ENCODE measurements at regions not wholly inside any gene's neighbourhood (a gene's known extent, or its start where the extent isn't known, plus 50 kb on each side); places are given as distances from the start of the nearest gene placed in this dataset.

DNA sequence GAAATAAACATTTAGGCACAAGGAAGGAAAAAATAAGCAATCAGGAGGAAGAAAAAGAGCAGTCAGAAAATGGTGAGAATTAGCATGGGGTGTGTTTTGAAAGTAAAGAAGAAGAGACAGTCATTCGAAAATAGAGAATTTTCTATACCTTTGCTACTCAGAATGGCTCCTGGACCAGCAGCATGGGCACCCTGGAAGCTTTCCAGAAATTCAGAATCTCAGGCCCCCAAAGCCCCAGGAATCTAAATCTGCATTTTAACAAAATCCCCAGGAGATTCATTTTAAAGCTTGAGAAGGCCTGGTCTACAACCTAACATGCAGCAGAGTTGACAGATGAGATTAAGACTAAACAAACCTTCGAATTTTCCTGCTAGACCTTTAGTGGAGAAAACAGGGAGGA is 131.2 kb upstream of the HDAC9 start:
- no peak for DNase-seq (ENCODE audit: low spot score)

DNA sequence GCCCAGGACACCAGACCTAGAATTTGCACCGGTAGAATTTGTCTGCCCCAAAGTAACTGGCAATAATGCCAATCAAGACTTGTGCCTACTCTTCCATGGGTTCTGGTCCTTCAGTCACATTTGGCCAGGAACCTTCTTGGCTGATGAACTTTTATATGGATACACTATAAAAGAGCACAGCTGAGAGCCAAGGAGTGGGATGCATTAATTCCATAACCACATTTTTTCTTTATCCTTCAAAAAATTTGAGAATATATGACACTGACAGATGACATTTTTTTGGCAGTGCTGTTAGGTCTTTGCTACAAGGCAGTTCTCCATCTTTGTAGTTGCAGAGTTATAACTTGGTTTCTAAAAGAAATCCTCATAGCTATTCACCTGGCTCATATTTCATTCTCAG is 129.2 kb upstream of the HDAC9 start:
- no peak for DNase-seq (ENCODE audit: low spot score)

DNA sequence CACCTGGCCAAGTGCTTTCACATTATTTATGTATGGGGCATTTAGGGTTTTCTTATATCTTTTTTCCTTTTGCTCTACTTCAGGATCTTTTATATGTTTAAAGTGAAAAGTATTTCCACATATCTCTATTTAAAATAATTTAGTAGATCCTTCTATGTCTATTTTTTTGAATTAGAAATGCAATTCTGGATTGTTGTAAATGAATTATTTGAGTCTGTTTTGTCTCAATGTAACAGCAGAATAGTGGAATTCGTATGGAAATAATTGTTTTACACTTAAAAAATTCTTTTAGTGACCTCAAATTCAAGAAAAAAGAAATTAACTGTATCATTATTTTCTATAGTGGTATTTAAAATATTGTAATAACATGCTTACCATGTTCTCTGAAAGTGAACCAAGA is 126.5 kb upstream of the HDAC9 start:
- no peak for DNase-seq (ENCODE audit: low spot score)

DNA sequence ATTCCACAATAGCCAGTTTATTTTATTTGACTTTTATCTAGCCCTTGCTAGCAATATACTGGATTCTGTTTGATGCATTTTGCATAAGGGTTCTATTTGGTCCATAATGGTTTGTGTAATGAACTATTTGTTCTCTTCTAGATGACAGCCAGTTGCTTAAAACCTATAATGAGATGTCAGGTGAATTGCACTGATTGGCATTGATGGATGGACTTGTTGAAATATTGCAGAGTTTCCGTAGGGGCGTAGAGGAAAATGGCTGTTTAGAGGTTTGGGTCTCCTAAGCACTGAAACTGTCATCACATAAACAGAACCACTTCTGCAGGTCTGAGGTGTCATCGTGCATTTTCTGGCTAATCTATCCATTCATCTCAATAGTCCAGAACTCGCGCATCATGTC is 124.9 kb upstream of the HDAC9 start:
- no peak for DNase-seq (ENCODE audit: low spot score)

DNA sequence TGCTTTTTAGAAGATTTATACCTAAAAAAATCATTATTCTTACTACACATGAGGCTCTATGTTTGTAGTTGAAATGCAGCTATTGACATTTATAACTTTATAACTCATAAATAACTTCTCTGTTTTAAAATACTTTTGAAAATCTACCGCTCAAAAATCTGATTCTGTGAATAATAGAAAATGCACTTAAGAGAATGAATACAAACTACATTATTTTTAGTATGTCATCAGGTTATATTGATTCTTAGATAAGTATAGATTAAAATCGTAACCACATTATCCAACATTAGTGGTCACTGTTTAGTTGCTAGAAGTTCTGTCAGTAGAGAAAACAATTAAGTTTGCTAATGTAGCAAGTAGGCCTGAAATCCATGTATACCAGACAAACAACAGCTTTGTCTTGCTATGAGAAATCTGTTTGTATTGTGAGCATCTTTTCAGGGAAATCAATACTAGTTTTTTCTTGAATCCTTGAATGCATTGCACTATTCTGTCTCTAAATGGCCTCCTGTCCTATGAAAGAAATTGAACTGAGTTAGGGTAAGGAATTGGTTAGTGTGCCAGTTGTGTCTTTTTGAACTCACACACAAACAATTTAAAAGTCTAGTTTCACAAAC is 116.5 kb upstream of the HDAC9 start:
- no peak for DNase-seq (ENCODE audit: low spot score)

DNA sequence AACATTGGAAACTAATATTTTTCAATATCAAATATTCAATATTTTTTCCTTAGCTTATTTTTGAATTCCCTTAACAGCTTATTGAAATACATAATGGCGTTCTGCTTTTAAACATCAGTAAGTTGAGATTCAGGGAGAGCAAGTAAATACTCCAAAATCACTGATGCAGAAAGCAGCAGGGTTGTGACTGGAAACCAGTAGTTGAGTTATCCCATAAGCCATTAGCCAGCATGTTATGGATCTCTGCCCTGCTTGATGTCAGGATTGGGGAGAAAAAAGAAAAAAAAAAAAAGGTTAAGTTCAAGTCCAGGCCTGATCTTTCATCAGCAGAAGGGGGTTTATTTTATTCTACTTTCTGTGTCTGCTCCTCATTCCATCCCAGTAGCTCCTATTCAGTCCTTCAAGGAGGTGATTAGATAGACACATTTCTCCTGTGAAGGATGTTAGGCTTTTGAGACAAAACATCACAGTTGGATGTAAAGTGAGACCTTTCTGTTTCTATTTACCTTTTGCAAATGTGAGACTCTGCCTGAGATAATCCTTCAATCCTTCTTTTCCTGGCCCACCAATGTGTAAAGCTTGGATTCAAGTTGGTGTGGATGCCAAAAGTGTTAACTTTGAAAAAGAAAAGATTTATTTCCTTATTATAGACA is 110.9 kb upstream of the HDAC9 start:
- DNase-seq (ENCODE audit: low spot score), result no peak

DNA sequence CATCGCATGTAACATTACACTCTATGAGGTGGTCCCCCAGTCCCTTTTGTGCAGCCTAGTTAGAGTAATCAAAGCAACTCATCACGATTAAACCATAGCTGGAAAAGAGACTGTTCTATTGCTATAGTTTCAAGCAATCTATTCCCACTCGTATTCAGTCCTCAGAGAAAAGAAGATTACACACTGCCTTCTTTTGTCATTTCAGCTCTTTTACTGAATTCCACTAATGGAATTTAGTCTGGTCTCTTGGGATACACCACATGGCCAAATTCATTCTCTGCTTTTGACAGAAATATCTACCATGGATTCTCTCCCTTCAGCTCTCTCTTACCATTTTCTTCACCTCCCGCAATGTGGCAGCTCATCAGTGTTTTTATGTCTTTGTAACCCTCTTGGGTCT is 108.9 kb upstream of the HDAC9 start:
- DNase-seq (ENCODE audit: low spot score), result no peak

DNA sequence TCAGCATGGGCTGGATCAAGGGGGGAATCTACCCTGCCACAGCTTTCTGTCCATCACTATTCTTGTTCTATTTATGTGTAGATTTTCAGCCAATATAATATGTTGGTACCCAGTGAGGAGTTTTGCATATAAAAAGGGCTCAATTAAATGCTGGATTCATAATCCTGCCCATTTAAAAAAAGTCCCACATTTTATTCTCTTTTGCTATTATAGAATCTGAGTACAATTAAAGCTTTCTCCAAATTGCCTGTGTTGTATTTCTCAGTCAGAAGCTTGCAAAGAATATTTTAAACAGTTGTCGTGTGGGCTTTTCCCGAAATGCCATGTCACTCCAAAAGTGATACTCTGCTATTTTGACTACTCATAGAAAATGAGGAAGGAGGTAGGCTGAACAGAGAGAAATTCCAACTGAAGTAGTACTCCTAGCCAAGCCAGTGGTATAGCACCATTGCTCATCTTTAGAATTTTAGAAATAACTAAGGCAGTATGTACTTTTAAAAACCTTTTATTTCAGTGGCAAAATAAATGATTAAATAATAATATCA is 108.3 kb upstream of the HDAC9 start:
- no peak for DNase-seq (ENCODE audit: low spot score)

DNA sequence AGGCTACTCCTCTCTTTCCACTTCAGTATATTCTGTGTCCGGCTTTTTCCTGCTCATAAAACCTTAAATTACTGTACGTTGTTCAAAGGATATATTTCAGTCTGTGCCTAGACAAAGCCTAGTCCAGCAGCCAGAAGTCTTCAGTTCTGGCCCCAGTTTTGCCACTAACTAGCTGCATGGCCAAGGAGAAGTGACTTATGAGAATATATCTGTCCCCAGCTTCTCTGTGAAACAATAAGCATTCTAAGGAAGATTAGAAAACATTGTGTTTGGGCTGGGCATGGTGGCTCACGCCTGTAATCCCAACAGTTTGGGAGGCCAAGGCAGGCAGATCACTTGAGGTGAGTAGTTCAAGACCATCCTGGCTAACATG is 105.0 kb upstream of the HDAC9 start:
- DNase-seq (ENCODE audit: low spot score), result no peak

DNA sequence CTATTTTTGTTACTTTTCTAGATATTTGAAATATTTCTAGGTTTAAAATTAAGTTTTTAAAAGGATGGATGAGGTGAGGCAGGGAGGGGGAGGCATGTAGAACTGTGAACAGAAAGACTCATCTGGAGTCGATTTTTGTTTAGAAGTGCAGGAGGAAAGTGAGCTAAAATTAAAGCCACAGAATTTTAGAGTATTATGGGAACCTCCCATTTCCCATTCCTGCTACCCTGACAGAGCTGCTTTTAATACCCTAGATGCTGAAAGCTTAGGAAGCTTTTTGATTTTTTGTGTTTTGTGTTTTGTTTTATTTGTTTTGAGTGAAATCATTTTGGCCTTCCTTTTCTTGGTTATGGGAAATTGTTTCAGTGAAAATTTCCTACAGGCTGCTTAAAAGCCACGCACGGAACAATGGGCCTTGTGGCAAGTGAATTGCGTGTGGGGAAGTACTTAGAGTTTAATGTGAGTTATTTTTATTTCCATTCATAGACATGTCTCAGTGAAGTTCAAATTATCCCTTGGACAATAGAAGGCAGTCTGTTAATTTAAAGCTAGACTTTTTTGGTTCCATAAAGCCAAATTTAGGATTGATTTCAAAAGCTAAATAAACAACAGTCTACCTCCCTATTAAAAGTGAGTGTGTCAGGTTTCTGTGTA is 102.0 kb upstream of the HDAC9 start:
- no peak for DNase-seq (ENCODE audit: low spot score)

DNA sequence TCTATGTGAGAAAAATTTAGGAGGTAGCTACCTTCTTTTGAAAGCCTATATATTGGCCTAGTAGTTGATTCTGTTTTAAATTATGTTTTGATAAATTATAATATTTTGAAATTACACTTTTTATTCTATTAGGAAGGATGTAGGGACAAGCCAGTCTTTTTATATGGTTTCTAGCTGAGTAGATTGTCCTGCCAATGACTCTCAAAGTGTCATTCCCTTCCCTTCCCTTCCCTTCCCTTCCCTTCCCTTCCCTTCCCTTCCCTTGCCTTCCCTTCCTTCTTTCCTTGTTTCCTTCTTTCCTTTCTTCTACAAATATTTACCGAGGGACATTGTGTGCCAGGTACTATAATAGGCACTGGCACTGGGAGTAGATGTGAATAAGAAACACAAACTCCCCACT is 99.7 kb upstream of the HDAC9 start:
- no peak for DNase-seq (ENCODE audit: low spot score)

DNA sequence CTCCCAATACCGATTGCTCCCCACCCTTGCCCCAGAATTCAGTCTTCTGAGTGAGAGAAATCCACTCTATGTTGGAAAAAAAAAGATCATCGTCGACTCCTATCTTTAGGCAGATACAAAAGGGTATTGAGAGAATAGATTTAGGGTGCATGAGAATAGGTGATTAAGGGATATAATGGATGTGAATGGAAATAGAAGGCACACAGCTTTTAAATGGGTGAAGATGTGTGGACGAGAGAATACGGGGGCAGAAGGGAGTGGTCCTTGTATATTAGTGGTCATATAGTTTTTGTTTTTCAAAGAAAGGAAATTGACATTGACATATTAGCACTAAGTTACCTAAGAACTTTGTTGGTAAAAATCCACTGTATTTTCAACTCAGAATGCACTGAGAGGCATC is 98.6 kb upstream of the HDAC9 start:
- DNase-seq (ENCODE audit: low spot score), result no peak

DNA sequence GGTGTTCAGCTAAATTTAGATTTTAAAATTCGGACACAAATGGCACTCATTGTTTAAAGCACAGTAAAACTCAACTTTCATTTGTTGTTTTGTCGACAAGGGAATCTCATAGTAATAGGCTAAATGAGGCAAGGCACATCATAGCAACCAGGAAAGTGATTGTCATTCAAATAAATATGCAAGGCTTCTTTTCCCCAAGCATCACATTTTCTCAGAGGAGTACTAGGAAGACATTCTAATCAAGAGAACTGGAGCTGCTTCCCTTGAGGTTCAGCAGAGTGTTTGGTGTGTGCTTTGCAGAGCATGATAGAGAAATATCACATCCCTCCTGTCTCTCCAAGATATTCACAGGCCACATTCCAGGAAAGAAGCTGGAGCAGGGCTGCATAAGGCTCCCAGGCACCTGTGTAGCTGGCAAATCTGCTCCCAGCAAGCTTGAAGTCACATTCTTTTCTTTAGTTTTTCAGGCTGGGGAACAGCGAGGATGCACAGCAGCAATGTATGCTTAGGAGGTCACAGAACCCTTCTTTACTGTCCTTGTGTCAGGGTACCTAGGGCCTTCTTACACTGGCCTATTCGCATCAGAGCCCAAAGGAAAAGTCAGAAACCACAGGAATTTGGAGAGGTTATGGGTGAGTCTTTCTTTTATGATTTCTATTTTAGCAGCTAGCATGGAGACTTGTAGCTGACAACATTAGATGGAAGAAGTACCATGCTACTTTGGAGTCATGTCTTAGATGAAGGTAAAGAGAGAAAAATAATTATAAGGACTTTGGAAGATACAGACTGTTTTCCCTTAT is 95.9 kb upstream of the HDAC9 start:
- no peak for DNase-seq (ENCODE audit: low spot score)

DNA sequence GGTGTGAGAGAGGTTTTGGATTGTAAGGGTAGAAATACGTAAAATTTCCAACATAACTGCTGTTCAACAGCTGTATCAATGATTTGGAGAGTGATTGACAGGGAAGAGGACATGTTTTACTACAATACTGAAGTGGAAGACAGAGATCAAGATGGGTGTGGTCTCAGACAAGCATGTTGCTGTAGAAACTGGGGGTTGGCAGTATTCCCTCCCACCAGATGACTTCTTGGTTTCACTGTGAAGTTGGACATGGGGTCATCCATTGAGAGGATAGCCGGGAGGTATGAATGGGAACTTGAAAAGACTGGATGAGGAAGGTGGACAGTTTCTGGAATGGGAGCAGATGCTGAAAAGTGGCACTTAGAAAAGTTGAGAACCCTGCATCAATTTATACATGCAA is 95.3 kb upstream of the HDAC9 start:
- DNase-seq (ENCODE audit: low spot score), result no peak

DNA sequence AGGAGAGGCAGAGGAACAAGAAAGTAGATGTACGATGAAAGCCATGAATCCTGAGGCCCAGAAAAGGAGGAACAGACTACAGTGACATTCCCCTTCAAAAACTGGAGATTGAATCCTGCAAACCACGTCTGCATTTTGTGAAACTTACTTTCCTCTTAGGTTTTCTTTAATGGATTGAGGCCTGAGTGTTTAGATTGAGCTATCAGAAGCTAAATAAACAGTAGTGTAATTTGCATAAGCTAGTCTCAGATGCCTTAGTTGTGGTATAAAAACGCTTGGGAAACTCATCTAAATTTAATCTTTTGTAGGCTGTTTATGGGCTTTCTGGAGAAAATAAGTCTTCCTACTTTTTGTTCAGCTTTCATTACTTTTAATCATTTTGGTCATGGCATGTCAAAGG is 94.8 kb upstream of the HDAC9 start:
- DNase-seq (ENCODE audit: low spot score), result no peak

DNA sequence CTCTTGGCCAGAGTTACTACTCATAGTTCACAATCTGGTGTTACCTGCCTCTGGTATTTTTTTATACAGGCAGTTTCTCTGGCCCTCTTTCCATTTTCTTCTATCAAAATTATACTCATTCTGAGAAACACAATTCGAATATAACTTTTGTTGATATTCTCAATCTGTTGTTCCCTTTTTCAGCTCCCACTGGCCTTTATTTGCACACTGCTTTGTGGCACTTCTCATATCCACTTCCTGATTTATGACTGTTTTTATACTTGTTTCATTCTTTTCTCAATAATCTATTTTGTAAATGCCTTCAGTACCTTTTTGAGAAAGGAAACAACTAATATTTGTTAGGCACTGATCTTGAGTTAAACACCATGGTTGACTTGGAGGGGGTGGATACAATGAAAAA is 93.8 kb upstream of the HDAC9 start:
- no peak for DNase-seq (ENCODE audit: low spot score)

DNA sequence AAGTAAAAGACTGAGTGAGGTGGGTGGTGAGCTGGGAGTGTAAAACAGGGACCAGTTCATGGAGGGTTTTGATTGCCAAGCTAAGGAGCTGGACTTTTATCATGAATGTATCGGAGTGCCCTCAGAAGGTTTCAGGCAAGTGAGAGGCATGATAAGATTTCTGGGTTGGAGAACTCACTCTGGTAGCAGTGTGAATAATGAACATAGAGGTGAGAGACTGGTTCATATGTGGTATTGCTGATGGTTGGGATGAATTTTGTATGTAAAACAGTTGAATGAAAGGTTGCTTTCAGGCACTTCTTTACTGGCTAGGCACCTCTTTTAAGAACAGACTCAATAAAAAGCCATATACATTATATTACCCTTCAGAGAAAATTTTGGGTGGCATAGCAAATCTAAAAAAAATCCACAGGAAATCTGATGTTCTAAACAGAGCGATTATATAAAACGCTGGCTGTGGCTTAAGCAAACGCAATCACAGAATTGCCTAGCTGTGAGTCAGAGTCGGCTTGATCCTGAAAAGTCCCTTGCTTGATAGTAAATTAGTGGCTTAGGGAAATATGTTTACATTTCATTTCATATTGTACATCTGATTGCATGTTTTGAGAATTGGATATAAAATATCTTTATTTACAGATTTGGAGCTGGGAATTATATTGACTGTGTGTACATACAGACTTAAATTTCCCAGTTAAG is 92.9 kb upstream of the HDAC9 start:
- no peak for DNase-seq (ENCODE audit: low spot score)

DNA sequence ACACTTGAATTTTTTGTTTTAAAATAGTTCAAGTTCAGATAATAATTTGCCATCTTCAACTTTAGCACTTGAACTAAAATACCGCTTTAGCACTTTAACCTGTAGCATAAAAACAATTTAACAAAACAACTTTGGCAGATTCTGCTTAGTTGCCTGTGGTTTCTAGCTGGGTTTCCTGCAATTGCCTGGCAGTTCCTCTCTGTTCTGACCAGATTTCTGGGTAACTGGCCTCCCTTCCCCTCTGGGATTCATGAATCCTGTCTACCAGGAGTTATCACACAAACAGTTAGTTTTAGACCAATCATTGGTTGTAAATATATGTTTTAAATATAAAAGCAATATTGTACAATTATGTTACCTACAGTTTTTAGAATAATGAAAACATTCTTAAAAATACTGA is 89.8 kb upstream of the HDAC9 start:
- no peak for DNase-seq (ENCODE audit: low spot score)

DNA sequence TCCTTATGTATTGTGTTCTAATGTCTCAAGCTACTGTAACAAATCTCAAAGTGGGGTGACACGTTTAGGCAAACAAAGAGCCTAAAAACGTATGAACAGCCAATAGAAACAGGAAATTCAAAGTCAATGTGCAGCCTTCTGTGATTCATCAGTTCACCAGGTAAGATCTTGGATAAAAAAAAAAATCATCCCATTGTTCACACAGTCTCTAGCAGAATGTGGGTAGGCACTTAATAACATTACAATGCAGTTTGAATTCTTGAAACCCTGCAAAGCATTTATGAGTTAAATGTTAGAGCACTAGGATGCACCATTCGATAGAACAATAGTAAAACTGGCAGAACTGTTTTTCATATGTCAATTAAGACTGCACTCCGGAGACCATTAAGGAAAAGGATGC is 88.2 kb upstream of the HDAC9 start:
- no peak for DNase-seq (ENCODE audit: low spot score)

DNA sequence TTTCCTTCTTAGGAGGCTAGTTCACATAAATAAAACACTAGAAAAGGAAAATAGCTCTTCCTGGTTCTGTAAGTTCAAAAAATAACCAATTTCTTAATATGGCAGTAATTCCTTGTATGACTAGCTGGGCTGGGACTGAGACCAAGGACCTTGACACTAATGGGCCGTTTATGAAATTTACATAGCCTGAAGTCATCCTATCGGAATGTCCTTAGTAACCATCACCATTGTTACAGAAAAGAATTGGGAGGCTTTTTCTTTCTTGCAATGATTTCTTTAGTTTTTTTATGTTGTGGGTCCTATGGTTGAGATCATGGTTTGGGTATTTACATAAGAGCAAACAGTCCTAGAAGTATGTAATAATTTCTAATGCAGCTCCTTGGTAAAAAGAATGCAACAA is 87.1 kb upstream of the HDAC9 start:
- DNase-seq (ENCODE audit: low spot score), result peak; percentile 13

DNA sequence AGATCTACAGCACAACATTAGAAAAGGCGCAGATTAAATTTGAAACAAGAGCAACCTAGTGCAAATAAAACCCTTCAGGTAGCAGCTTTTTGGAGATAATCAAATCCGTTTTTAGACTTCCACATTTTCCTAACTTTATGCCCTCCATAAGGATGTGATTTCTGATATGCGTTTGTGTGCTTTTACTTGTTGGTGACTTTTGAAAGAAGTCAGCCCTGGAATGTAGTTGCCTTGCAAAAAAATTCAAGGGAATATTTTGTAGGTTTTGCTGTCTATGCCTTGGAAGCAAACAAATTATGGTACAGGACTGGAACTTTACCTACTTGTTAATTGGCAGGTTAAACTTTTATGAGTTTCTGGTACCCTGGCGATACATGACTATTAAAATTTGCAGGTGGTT is 86.7 kb upstream of the HDAC9 start:
- DNase-seq (ENCODE audit: low spot score), result no peak

DNA sequence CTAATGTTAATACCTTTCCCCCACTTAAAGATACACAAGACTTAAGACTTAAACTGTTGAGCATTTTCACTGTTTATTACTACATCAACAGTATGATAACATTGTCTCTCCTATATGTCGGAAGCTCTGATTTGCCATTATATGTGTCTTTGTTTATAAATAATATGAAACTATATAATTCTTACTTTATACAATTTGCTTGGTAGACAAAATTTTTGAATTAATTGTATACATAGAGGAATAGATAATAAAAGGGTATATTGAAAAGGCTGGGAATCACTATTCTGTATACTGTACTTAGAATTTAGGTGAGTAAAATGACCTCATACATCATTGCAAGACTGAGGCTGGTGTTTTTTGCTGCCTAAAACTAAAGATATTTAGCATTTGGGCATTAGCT is 82.1 kb upstream of the HDAC9 start:
- no peak for DNase-seq (ENCODE audit: low spot score)

All from RKO (cell line).